ENCODE measurements at regions not wholly inside any gene's neighbourhood (a gene's known extent, or its start where the extent isn't known, plus 50 kb on each side); places are given as distances from the start of the nearest gene placed in this dataset.
"Not testable (repeated sequence)": the region's sequence is repeated elsewhere in the genome, so short reads cannot be mapped to it uniquely, and the experiment has no call there.

DNA sequence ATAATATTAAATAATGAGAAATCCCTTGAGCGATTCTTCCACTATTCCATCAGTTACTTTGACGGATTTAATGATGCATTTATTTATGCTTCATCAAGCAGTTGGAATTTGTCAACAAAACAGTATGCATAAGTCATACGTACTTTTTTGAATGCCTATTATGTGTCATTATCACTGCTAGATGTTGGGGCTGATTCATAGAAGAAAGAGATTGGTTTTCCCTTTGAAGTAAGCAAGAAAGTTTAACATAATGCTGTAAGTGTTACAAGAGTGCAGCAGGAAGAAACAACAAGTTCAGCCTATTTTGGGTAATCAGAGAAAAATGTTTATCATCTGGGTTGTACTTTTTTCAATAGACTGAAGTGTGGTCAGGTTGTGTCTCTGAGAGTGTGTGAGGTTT, 121.2 kb upstream of the RANBP3L start:
- WGBS, 2 experiments (ENCODE audit: insufficient coverage in 1 of 2, insufficient read length in 1 of 2) = 79 to 83% methylated on average over 3 of the region's 3 CpGs
- Histone ChIP-seq H3K4me3 (ENCODE audit: low read length) (no peak overlapping the region), H3K4me1 (ENCODE audit: control insufficient read depth, insufficient read depth, low read length) (peaks cover 16% of the 10 kb centered on the region), H3K27ac (ENCODE audit: low read depth, low read length) (no peak overlapping the region), H3K36me3 (ENCODE audit: control insufficient read depth, insufficient read depth, low read length) (no peaks in the 10 kb centered on the region), H3K9me3 (ENCODE audit: control insufficient read depth, low read length) (no peaks in the 10 kb centered on the region), H3K9ac (ENCODE audit: extremely low read depth, low read length, poor library complexity, severe bottlenecking) (no peak overlapping the region), H3K27me3 (ENCODE audit: control insufficient read depth, insufficient read depth, low read length, poor library complexity, severe bottlenecking) (no peaks in the 10 kb centered on the region)
- Mint-ChIP-seq H3K4me3 (no peak overlapping the region), H3K27ac (no peak overlapping the region), H3K27me3 (ENCODE audit: insufficient read depth) (peaks cover 21% of the 10 kb centered on the region), H3K36me3 (ENCODE audit: low read depth) (no peaks in the 10 kb centered on the region), H3K4me1 (peaks cover 25% of the 10 kb centered on the region), H3K9me3 (peaks cover 2% of the 10 kb centered on the region)
- TF ChIP-seq, protein P1, sequence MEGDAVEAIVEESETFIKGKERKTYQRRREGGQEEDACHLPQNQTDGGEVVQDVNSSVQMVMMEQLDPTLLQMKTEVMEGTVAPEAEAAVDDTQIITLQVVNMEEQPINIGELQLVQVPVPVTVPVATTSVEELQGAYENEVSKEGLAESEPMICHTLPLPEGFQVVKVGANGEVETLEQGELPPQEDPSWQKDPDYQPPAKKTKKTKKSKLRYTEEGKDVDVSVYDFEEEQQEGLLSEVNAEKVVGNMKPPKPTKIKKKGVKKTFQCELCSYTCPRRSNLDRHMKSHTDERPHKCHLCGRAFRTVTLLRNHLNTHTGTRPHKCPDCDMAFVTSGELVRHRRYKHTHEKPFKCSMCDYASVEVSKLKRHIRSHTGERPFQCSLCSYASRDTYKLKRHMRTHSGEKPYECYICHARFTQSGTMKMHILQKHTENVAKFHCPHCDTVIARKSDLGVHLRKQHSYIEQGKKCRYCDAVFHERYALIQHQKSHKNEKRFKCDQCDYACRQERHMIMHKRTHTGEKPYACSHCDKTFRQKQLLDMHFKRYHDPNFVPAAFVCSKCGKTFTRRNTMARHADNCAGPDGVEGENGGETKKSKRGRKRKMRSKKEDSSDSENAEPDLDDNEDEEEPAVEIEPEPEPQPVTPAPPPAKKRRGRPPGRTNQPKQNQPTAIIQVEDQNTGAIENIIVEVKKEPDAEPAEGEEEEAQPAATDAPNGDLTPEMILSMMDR (conservative IDR thresholded peaks at IDR 0.05) = no peak
- DNase-seq = no peak

DNA sequence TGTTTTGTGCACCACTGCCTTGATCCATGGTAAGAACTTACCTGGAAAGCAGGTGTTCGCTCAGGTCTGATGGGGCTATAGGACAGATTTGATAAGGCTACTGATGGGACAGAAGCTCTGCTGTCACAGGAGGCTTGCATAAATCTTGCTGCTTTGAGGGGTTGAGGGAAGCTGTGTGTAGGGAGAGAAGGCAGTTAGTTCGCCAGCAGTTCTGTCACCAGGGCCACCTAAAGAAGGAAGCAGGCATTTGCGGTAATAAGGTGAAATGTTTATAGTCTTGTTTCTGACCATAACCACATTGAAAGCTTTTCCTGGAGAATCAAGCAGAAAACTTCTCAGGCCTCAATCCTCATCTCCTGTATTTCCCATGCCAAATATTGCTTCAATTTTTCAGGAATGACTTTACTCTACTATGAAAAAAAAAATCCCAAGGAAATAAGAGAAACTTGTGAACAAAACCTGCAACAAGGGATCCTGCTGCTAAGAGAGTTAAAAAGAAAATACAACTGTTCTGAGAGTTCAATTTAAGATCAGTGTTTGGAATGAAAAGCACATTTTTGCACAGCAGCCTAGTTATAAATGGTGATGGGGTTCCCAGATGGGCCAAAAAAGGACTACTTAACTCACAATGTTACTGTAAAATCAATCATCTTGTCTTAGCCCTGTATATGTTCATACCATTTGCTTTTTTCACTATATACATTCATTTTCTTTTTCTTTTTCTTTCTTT, 122.0 kb upstream of the RANBP3L start:
- H3K27ac Mint-ChIP-seq = no peak overlapping the region
- H3K9me3 ChIP-seq (ENCODE audit: control insufficient read depth, low read length) = no peaks in the 10 kb centered on the region
- no peak overlapping the region for H3K4me3 Mint-ChIP-seq
- 59 to 100% methylated on average over 1 to 3 of the region's 3 CpGs for WGBS, 2 experiments (ENCODE audit: insufficient coverage in 1 of 2, insufficient read length in 1 of 2)
- H3K4me1 Mint-ChIP-seq = peaks cover 17% of the 10 kb centered on the region
- no peaks in the 10 kb centered on the region for H3K36me3 ChIP-seq (ENCODE audit: control insufficient read depth, insufficient read depth, low read length)
- H3K9me3 Mint-ChIP-seq = peaks cover 2% of the 10 kb centered on the region
- peaks cover 21% of the 10 kb centered on the region for H3K27me3 Mint-ChIP-seq (ENCODE audit: insufficient read depth)
- H3K27ac ChIP-seq (ENCODE audit: low read depth, low read length) = no peak overlapping the region
- no peaks in the 10 kb centered on the region for H3K36me3 Mint-ChIP-seq (ENCODE audit: low read depth)
- peaks cover 8% of the 10 kb centered on the region for H3K4me1 ChIP-seq (ENCODE audit: control insufficient read depth, insufficient read depth, low read length)
- DNase-seq = peak; percentile 36
- H3K9ac ChIP-seq (ENCODE audit: extremely low read depth, low read length, poor library complexity, severe bottlenecking) = no peak overlapping the region
- H3K27me3 ChIP-seq (ENCODE audit: control insufficient read depth, insufficient read depth, low read length, poor library complexity, severe bottlenecking) = no peaks in the 10 kb centered on the region
- H3K4me3 ChIP-seq (ENCODE audit: low read length) = no peak overlapping the region
- TF ChIP-seq, protein P1 (conservative IDR thresholded peaks at IDR 0.05) = no peak

DNA sequence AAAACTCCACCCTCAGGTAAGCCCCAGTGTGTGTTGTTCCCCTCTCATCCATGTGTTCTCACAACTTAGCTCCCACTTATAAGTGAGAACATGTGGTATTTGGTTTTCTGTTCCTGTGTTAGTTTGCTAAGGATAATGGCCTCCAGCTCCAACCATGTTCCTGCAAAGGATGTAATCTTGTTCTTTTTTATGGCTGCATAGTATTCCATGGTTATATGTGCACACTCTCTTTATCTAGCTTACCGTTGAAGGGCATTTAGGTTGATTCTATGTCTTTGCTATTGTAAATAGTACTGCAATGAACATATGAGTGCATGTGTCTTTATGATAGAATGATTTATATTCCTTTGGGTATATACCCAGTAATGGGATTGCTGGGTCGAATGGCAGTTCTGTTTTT, 124.4 kb upstream of the RANBP3L start:
- peaks cover 20% of the 10 kb centered on the region for H3K27me3 Mint-ChIP-seq (ENCODE audit: insufficient read depth)
- H3K9ac ChIP-seq (ENCODE audit: extremely low read depth, low read length, poor library complexity, severe bottlenecking); H3K27ac ChIP-seq (ENCODE audit: low read depth, low read length); H3K9me3 ChIP-seq (ENCODE audit: control insufficient read depth, low read length); H3K27me3 ChIP-seq (ENCODE audit: control insufficient read depth, insufficient read depth, low read length, poor library complexity, severe bottlenecking); H3K4me1 Mint-ChIP-seq; H3K4me3 ChIP-seq (ENCODE audit: low read length); DNase-seq; H3K9me3 Mint-ChIP-seq; H3K36me3 Mint-ChIP-seq (ENCODE audit: low read depth); H3K4me1 ChIP-seq (ENCODE audit: control insufficient read depth, insufficient read depth, low read length); H3K4me3 Mint-ChIP-seq; H3K36me3 ChIP-seq (ENCODE audit: control insufficient read depth, insufficient read depth, low read length); H3K27ac Mint-ChIP-seq: not testable (repeated sequence)
- 80 to 98% methylated on average over 1 to 2 of the region's 2 CpGs for WGBS, 2 experiments (ENCODE audit: insufficient coverage in 1 of 2, insufficient read length in 1 of 2)

DNA sequence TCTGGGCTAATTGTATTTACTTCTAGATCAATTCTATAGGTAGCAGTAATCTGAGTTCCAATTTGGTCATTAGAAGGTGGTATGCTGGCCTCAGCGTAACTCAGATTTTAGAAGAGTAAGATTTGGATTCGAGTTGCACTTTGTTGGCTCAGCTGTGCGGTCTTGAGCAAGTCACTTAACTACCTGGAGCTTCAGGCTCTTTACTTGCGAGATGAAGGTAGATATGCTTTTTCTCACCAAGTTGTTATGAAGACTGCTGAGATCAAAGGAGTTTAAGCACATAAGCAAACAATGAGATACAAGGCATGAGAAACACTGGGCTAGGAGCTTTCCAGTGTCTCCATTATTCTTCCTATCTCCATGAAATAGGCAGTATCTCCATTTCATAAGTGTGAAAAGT, 133.8 kb upstream of the RANBP3L start:
- Mint-ChIP-seq H3K4me1 (peaks cover 18% of the 10 kb centered on the region), H3K27me3 (ENCODE audit: insufficient read depth) (peaks cover 11% of the 10 kb centered on the region), H3K4me3 (no peak overlapping the region), H3K9me3 (no peaks in the 10 kb centered on the region), H3K27ac (no peak overlapping the region), H3K36me3 (ENCODE audit: low read depth) (no peaks in the 10 kb centered on the region)
- Histone ChIP-seq H3K27ac (ENCODE audit: low read depth, low read length) (no peak overlapping the region), H3K4me1 (ENCODE audit: control insufficient read depth, insufficient read depth, low read length) (peaks cover 1% of the 10 kb centered on the region), H3K27me3 (ENCODE audit: control insufficient read depth, insufficient read depth, low read length, poor library complexity, severe bottlenecking) (no peaks in the 10 kb centered on the region), H3K36me3 (ENCODE audit: control insufficient read depth, insufficient read depth, low read length) (no peaks in the 10 kb centered on the region), H3K9me3 (ENCODE audit: control insufficient read depth, low read length) (no peaks in the 10 kb centered on the region), H3K4me3 (ENCODE audit: low read length) (no peak overlapping the region), H3K9ac (ENCODE audit: extremely low read depth, low read length, poor library complexity, severe bottlenecking) (no peak overlapping the region)
- DNase-seq = no peak
- TF ChIP-seq, protein P1 (conservative IDR thresholded peaks at IDR 0.05) = no peak
- WGBS, 2 experiments (ENCODE audit: insufficient coverage in 1 of 2, insufficient read length in 1 of 2) = 82 to 92% methylated on average over 4 of the region's 4 CpGs
